A549 (cell line): ENCODE measurements at regions not wholly inside any gene's neighbourhood (a gene's known extent, or its start where the extent isn't known, plus 50 kb on each side); places are given as distances from the start of the nearest gene placed in this dataset.

Experiments used
- ATAC-seq, 2 experiments: fragments of 200-7000 bp in 1 of 2; fragments of >200 bp in 1 of 2; cut with Nextera tagmentation in 1 of 2; cut with Tn5 transposase in 1 of 2; 3 replicates each; pipeline versions ENCODE4 v1.8.0 to v1.9.1; 2018 to 2020; ENCODE audit warnings: mild to moderate bottlenecking in 1 of 2, moderate library complexity in 1 of 2
- CTCF ChIA-PET: fragments of 300-600 bp; sonication (Branson Sonifier 250); formaldehyde crosslinking; extraction: SDS; loops from one replicate; lab custom pipeline; 2021; ENCODE audit warnings: antibody characterized with exemption, inconsistent platforms; lab: Yijun Ruan, JAX
- POLR2A ChIA-PET: fragments of 350-600 bp; formaldehyde crosslinking; extraction: SDS; loops from one replicate; lab custom pipeline; 2021; ENCODE audit warnings: antibody characterized with exemption, inconsistent platforms; lab: Yijun Ruan, JAX
- DNase-seq, 2 experiments: peaks; one replicate each; pipeline versions ENCODE4 v3.0.0 to v3.0.0-alpha.2; 2011 to 2016; ENCODE audit warnings: low read depth in 1 of 2, low spot score in 1 of 2
- FAIRE-seq: peaks from 2 replicates; lab custom pipeline; 2011; peaks lifted over from hg19 to GRCh38; lab: Jason Lieb, UNC
- H3K27ac ChIP-seq, 2 experiments: fragments of >200 bp; sonication (Bioruptor Twin); formaldehyde crosslinking; 3 replicates each; pipeline ENCODE4 v1.5.1; 2016 to 2017
- H3K4me1 ChIP-seq: fragments of >200 bp; sonication (Bioruptor Twin); formaldehyde crosslinking; 3 replicates; pipeline ENCODE4 v1.6.1; 2016
- H3K4me2 ChIP-seq: fragments of >200 bp; sonication (Bioruptor Twin); formaldehyde crosslinking; 3 replicates; pipeline ENCODE4 v1.6.1; 2016
- H3K4me3 ChIP-seq: fragments of >200 bp; sonication (Bioruptor Twin); formaldehyde crosslinking; 3 replicates; pipeline ENCODE4 v1.5.1; 2016
- H3K9me3 ChIP-seq: fragments of >200 bp; sonication (Bioruptor Twin); formaldehyde crosslinking; 3 replicates; pipeline ENCODE4 v1.6.1; 2016
- CBX2 ChIP-seq: fragments of 200-600 bp; sonication (generic); IDR thresholded peaks from 2 replicates; pipeline ENCODE4 v1.6.1; 2016; ENCODE audit warnings: low read depth, mild to moderate bottlenecking, borderline replicate concordance
- CBX8 ChIP-seq: fragments of 200-600 bp; sonication (generic); IDR thresholded peaks from 2 replicates; pipeline ENCODE4 v1.6.1; 2016
- CHD2 ChIP-seq: fragments of 150-350 bp; IDR thresholded peaks from 2 replicates; pipeline ENCODE4 v1.6.1; 2014; ENCODE audit warnings: low read length; ENCODE audit not compliant: partially characterized antibody
- CTCF ChIP-seq: fragments of >200 bp; sonication (Bioruptor Twin); formaldehyde crosslinking; IDR thresholded peaks from 3 replicates; pipeline ENCODE4 v1.5.1; 2016
- EHMT2 ChIP-seq: fragments of 200-600 bp; sonication (generic); IDR thresholded peaks from 2 replicates; pipeline ENCODE4 v1.6.1; 2016; ENCODE audit warnings: antibody characterized with exemption, low read depth, mild to moderate bottlenecking, moderate library complexity
- FOSL2 ChIP-seq, 2 experiments: fragments of 450-650 bp in 1 of 2; fragments of >200 bp in 1 of 2; sonication (Bioruptor Twin) in 1 of 2; formaldehyde crosslinking; IDR thresholded peaks; 2 replicates each; pipeline versions ENCODE4 v1.5.0 to v1.6.1; 2016 to 2020; ENCODE audit warnings: mild to moderate bottlenecking in 1 of 2, moderate library complexity in 1 of 2
- HDAC2 ChIP-seq: fragments of 200-600 bp; sonication (generic); IDR thresholded peaks from 2 replicates; pipeline ENCODE4 v1.6.1; 2016
- HMGXB4 ChIP-seq: fragments of 250-450 bp; sonication (Bioruptor Pico); IDR thresholded peaks from 2 replicates; pipeline ENCODE4 v1.5.0; 2021; ENCODE audit warnings: mild to moderate bottlenecking, moderate library complexity, borderline replicate concordance
- HOXA7 ChIP-seq: fragments of 250-450 bp; sonication (Bioruptor Pico); IDR thresholded peaks from 2 replicates; pipeline ENCODE4 v1.5.0; 2020; ENCODE audit warnings: mild to moderate bottlenecking, moderate library complexity
- JUNB ChIP-seq: fragments of >200 bp; sonication (Bioruptor Twin); formaldehyde crosslinking; IDR thresholded peaks from 2 replicates; pipeline ENCODE4 v1.6.1; 2016
- KDM1A ChIP-seq: fragments of 200-600 bp; sonication (generic); IDR thresholded peaks from 2 replicates; pipeline ENCODE4 v1.6.1; 2016; ENCODE audit warnings: low read depth, mild to moderate bottlenecking
- KDM5A ChIP-seq: fragments of 200-600 bp; sonication (generic); IDR thresholded peaks from 2 replicates; pipeline ENCODE4 v1.6.1; 2016; ENCODE audit warnings: antibody characterized with exemption, mild to moderate bottlenecking
- MAFK ChIP-seq: fragments of 450-650 bp; IDR thresholded peaks from 2 replicates; pipeline ENCODE4 v1.6.1; 2014; ENCODE audit not compliant: partially characterized antibody
- NFE2L2 ChIP-seq: fragments of 150-350 bp; conservative IDR thresholded peaks from 2 replicates; pipeline ENCODE4 v1.6.1; 2014; ENCODE audit warnings: low read length
- PHF8 ChIP-seq: fragments of 200-600 bp; sonication (generic); IDR thresholded peaks from 2 replicates; pipeline ENCODE4 v1.6.1; 2016; ENCODE audit warnings: low read depth, mild to moderate bottlenecking, antibody characterized with exemption, moderate library complexity, borderline replicate concordance
- RAD21 ChIP-seq, 2 experiments: fragments of >200 bp in 1 of 2; sonication (Bioruptor Twin) in 1 of 2; formaldehyde crosslinking in 1 of 2; IDR thresholded peaks in 1 of 2; conservative IDR thresholded peaks in 1 of 2; 2 replicates in 1 of 2; 3 replicates in 1 of 2; pipeline ENCODE4 v1.6.1; 2012 to 2018; ENCODE audit warnings: inconsistent platforms in 1 of 2
- RARB ChIP-seq: fragments of 250-450 bp; sonication (Bioruptor Pico); IDR thresholded peaks from 2 replicates; pipeline ENCODE4 v1.8.0; 2021; ENCODE audit warnings: mild to moderate bottlenecking, moderate library complexity
- RCOR1 ChIP-seq: fragments of 150-350 bp; IDR thresholded peaks from 2 replicates; pipeline ENCODE4 v1.6.1; 2014; ENCODE audit warnings: antibody characterized with exemption, low read length, low read depth
- SREBF2 ChIP-seq: fragments of 450-650 bp; IDR thresholded peaks from 2 replicates; pipeline ENCODE4 v1.6.1; 2014; ENCODE audit warnings: mild to moderate bottlenecking, moderate library complexity
- USF2 ChIP-seq: fragments of 450-650 bp; IDR thresholded peaks from 2 replicates; pipeline ENCODE4 v1.6.1; 2014; ENCODE audit warnings: antibody characterized with exemption
- ZC3H11A ChIP-seq: fragments of 450-650 bp; IDR thresholded peaks from 2 replicates; pipeline ENCODE4 v1.6.1; 2014; ENCODE audit warnings: antibody characterized with exemption, mild to moderate bottlenecking
- ZFP36 ChIP-seq: fragments of 450-650 bp; IDR thresholded peaks from 2 replicates; pipeline ENCODE4 v1.6.1; 2014; ENCODE audit warnings: borderline replicate concordance; ENCODE audit not compliant: partially characterized antibody
- ZSCAN20 ChIP-seq: fragments of 250-450 bp; sonication (Bioruptor Pico); IDR thresholded peaks from 2 replicates; pipeline ENCODE4 v1.8.0; 2022; ENCODE audit warnings: mild to moderate bottlenecking, moderate library complexity
- WGBS: methylation state at CpG from one replicate; pipeline ENCODE4 v1.1.6; 2017; ENCODE audit errors: missing lambda C conversion rate; 5-methylcytosine and 5-hydroxymethylcytosine counted together
- TF ChIP-seq, protein P1 (sequence below): fragments of >200 bp; sonication (Bioruptor Twin); formaldehyde crosslinking; IDR thresholded peaks from 3 replicates; pipeline ENCODE4 v1.6.1; 2016
- TF ChIP-seq, protein P2 (sequence below): fragments of >200 bp; sonication (Bioruptor Twin); formaldehyde crosslinking; IDR thresholded peaks from 2 replicates; pipeline ENCODE4 v1.6.1; 2016

DNA sequence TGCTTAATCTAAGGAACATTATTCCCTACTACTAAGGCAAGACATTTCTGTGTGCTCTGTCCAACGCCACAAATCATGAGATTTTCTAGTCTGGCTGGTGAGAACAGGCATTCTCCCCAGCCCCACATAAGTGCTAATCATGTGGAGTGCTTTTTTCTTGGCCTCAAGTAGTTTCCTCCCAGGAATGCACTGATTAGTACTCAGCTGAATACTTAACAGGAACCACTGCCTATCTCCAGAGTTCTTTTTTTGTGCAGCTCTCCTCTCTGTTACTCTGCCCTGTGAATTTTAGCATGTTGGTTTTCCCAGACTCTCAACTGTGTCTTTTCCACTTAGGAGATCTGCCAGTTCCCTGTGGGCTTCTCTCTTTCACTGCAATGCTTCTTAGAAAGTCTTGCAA is 1098.5 kb upstream of the LRRTM3 start:
- Histone ChIP-seq H3K4me1 (no peaks in the 10 kb centered on the region), H3K4me2 (no peak overlapping the region), H3K9me3 (no peaks in the 10 kb centered on the region), H3K27ac (no peak overlapping the region), H3K4me3 (no peak overlapping the region)
- no peak for TF ChIP-seq RAD21 (conservative IDR thresholded peaks at IDR 0.05 in 1 of 2, IDR thresholded peaks at IDR 0.05 in 1 of 2)
- no peak for TF ChIP-seq SREBF2
- TF ChIP-seq, protein P1, sequence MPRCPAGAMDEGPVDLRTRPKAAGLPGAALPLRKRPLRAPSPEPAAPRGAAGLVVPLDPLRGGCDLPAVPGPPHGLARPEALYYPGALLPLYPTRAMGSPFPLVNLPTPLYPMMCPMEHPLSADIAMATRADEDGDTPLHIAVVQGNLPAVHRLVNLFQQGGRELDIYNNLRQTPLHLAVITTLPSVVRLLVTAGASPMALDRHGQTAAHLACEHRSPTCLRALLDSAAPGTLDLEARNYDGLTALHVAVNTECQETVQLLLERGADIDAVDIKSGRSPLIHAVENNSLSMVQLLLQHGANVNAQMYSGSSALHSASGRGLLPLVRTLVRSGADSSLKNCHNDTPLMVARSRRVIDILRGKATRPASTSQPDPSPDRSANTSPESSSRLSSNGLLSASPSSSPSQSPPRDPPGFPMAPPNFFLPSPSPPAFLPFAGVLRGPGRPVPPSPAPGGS = no peak
- TF ChIP-seq RARB (CRISPR knock-in tag) = no peak
- TF ChIP-seq PHF8 = no peak
- no peak for TF ChIP-seq CTCF
- TF ChIP-seq, protein P2, sequence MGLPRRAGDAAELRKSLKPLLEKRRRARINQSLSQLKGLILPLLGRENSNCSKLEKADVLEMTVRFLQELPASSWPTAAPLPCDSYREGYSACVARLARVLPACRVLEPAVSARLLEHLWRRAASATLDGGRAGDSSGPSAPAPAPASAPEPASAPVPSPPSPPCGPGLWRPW = no peak
- TF ChIP-seq ZFP36 = no peak
- no peak for TF ChIP-seq CBX8
- no peak for TF ChIP-seq CHD2
- TF ChIP-seq HDAC2 = no peak
- TF ChIP-seq RCOR1 = no peak
- TF ChIP-seq ZSCAN20 (CRISPR knock-in tag) = no peak
- TF ChIP-seq MAFK = no peak
- no peak for TF ChIP-seq ZC3H11A
- no peak for TF ChIP-seq KDM5A
- no peak for TF ChIP-seq USF2
- WGBS = 24% methylated on average over 1 of the region's 1 CpG
- ATAC-seq (no peak), FAIRE-seq (no peak), DNase-seq (no peak)
- ChIA-PET CTCF (no interaction called here), POLR2A (no interaction called here)

DNA sequence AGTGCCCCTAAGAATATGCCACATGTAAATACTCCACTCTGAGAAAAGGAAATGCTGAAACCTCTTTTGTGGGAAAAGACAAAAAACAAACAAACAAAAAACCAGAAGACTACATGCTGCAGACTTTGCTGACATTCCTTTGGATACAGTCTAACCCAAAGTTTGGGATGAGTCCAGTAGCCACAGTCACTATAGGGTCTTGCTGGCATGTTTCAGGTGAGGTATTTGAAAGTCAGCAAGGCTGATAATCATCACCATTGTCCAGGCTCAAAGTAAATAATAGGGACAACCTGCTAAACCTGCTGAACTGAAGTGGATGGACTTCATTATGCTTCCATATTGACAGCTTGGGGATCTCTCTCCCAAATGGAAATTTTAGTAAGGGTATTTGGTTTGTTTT is 1087.0 kb upstream of the LRRTM3 start:
- ChIA-PET POLR2A (no interaction called here), CTCF (no interaction called here)
- Histone ChIP-seq H3K4me1 (no peaks in the 10 kb centered on the region), H3K9me3 (no peaks in the 10 kb centered on the region), H3K4me2 (no peak overlapping the region), H3K4me3 (no peak overlapping the region), H3K27ac (no peak overlapping the region)
- no peak for DNase-seq
- no peak for TF ChIP-seq CTCF
- no peak for TF ChIP-seq JUNB
- TF ChIP-seq PHF8 = no peak
- TF ChIP-seq NFE2L2 = no peak
- FAIRE-seq = no peak
- ATAC-seq = no peak

GRCh38 chr10:65843203-65843602 is 1082.6 kb upstream of the LRRTM3 start:
- ChIA-PET POLR2A (no interaction called here), CTCF (no interaction called here)
- ATAC-seq = no peak
- H3K9me3 ChIP-seq = no peaks in the 10 kb centered on the region
- DNase-seq = no peak
- no peak for FAIRE-seq
- no peak overlapping the region for H3K4me3 ChIP-seq
- no peak overlapping the region for H3K27ac ChIP-seq
- H3K4me1 ChIP-seq = no peaks in the 10 kb centered on the region
- H3K4me2 ChIP-seq = no peak overlapping the region
- WGBS = 51% methylated on average over 3 of the region's 3 CpGs
- TF ChIP-seq EHMT2 (no peak), RAD21 (conservative IDR thresholded peaks at IDR 0.05 in 1 of 2, IDR thresholded peaks at IDR 0.05 in 1 of 2) (no peak), CTCF (no peak), FOSL2 (IDR thresholded peaks at IDR 0.05) (no peak), FOSL2 (CRISPR knock-in tag; IDR thresholded peaks at IDR 0.05) (no peak), HMGXB4 (no peak), HOXA7 (CRISPR knock-in tag) (no peak), CBX2 (no peak), KDM1A (no peak)
